Right ventricle myocardium inferior (tissue), 1 donor: ENCODE measurements at regions not wholly inside any gene's neighbourhood (a gene's known extent, or its start where the extent isn't known, plus 50 kb on each side); places are given as distances from the start of the nearest gene placed in this dataset.

Experiments used
- ATAC-seq: fragments of 200-7000 bp; cut with Tn5 transposase; one replicate; pipeline ENCODE4 v1.9.1; 2020; ENCODE audit warnings: mild to moderate bottlenecking, moderate library complexity
- DNase-seq: peaks from one replicate; pipeline ENCODE4 v3.0.0; 2021; ENCODE audit errors: missing footprints
- intact Hi-C: fragments of 100-400 bp; cut with DNase I; formaldehyde crosslinking; loops from one replicate; pipeline ENCODE4 v1.11.0; 2022
- donor health status: DM: no; HTN: yes; CAD: no; lungs with severe emphysema.

DNA sequence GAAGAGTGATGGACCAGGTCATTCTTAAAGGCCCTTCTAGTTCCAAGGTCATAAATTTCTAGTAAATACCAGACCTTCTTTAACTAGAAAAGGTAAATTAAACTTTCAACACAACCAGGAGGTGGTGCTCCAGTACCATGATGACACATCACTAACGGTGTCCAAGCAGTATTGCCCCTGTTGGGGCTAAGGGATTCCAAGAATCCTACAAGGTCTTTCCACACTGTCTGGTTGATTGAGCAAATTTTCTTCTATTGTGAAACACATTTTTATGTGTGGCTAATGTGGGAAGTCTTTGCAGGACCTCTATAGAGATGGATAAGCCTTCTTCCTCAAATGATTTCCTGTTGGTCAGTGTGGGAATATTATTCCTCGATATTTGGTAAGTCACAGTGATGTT is 459.6 kb upstream of the PAPPA start:
- DNase-seq (no peak), ATAC-seq (peak; percentile 74)
- intact Hi-C loops = no loop called here

DNA sequence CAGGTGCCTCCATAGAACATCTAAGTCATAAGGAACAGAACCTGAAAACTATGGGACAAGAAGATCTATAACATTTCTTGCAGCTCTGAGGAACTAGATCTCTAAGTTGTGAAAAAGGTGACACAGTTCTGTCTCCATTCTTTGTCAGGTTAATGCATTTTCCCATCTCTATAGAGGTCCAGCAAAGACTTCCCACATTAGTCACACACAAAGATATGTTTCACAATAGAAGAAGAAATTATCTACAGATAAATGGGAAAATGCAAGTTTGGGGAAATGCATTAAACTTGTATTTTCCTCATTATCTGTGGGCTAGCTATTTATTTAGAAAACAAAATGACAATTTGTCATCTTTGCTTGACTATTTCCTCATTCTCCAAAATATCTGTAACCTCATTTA is 458.6 kb upstream of the PAPPA start:
- no peak for ATAC-seq
- no peak for DNase-seq
- intact Hi-C loops = no loop called here

DNA sequence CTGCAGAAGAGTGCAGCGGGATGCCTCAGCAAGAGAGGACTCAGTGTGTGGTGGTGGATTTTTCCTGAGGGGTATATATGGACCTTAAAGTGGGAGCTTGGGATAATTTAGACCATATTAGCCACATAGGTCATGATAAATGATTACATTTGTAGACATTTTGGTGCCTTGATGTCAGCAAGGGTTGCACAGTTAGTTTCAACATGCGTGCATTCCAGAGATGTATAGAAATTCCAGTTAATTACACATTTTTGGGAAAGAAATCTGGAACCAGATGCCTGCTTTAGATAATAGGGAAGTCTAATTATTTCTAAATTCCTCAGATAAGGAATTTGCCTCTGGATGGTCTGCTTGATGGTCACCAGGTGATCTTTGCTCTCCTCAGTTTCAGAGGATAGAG is 440.6 kb upstream of the PAPPA start:
- DNase-seq (no peak), ATAC-seq (no peak)

DNA sequence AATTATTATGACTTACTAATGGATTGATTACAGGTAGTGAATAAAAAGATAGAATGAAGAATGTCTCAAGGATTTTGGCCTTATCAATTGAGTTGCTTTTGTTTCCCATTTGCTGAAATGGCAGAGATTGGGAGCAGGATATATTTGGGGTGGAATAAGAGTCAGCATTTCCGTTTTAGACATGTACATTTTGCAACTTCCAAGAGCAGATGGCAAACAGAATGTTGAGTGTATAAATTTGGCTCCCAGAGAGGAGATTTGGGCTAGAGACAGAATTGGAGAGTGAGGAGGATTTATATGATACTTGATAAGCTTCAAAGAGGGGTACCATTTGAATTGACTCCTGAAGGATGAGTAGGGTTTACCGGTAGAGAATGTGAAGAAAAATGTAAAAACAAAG is 437.9 kb upstream of the PAPPA start:
- intact Hi-C loops = no loop called here
- ATAC-seq = no peak
- DNase-seq = no peak

More for the DNA sequence above, 440.6 kb upstream of the PAPPA start:
- intact Hi-C loops = no loop called here

DNA sequence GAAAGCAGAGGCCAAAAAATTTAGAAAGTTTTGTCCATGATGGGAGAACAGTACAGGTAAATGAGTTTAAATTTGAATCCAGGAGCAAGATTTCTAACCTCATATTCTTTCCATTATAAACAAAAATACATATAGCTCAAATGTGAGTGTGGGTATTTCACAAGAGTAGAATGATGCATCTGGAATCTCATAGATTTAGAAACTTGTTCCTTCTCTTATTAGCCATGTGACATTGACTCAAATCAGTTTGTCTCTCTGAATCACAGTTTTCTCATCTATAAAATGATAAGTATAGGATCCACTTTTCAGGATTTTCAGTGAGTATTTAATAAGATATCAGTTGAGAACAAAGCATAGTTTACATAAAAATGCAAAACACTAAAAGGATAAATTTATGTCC is 436.3 kb upstream of the PAPPA start:
- no peak for ATAC-seq
- intact Hi-C loops = no loop called here

DNA sequence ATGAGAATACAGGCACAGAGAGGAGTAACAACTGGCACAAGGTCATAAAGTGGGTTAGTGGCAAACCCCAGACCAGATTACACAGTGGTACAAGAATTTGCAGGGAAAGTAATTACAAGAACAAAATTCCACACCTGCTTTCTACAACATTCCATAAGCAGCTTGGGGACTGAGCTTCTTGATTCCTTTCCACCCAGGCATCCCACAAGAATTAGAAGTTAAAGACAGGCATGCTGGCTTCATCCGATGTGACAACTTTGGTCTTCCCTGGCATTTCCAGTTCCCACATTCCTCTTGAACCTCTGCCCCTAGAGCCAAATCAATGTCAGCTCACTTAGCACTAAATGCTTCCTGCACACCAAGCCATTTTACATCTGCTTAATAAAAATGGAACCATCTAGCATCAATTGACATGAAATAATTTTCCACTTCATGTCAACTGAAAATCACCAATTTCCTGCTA is 435.8 kb upstream of the PAPPA start:
- no peak for ATAC-seq

More for the DNA sequence above, 436.3 kb upstream of the PAPPA start:
- no peak for DNase-seq

DNA sequence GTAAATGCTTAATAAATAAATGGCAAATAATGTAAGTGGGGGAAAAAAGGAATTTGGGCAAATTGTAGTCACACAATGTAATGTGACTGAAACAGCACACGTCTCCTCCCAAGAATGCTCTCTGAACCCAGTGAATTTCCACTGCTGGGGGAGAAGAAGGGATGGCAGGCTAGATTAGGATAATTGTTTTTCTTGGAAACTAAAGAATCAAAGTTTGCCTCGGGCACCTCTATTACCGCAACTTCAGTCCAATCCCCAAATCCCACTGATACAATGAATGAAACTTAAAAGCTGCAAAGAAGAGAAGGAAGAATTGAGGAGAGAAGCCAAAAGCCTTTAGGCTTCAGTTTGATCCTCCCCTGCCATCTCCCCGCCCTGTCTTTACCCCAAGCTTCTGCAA is 423.2 kb upstream of the PAPPA start:
- ATAC-seq (no peak), DNase-seq (no peak)
- intact Hi-C loops = no loop called here

More for the DNA sequence above, 435.8 kb upstream of the PAPPA start:
- intact Hi-C loops = no loop called here
- no peak for DNase-seq

DNA sequence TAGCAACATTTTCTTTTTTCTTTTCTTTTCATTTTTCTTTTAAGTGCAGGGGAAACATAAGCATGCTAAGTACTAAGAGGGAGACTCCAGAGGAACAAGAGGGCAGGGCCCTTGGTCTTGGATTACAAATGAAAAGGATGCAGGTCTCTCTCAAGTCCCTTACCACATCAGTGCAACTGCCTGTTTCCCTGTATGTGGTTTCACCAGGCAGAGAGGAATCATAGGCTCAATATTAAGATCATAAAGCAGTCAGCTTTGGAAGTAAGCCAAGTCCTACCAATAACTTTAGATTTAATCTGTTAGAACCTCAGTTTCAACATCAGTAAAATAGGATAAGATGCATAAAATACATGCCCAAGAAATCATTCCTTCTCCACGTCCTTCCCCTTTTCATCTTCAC is 422.7 kb upstream of the PAPPA start:
- ATAC-seq (no peak), DNase-seq (no peak)
- intact Hi-C loops = no loop called here

DNA sequence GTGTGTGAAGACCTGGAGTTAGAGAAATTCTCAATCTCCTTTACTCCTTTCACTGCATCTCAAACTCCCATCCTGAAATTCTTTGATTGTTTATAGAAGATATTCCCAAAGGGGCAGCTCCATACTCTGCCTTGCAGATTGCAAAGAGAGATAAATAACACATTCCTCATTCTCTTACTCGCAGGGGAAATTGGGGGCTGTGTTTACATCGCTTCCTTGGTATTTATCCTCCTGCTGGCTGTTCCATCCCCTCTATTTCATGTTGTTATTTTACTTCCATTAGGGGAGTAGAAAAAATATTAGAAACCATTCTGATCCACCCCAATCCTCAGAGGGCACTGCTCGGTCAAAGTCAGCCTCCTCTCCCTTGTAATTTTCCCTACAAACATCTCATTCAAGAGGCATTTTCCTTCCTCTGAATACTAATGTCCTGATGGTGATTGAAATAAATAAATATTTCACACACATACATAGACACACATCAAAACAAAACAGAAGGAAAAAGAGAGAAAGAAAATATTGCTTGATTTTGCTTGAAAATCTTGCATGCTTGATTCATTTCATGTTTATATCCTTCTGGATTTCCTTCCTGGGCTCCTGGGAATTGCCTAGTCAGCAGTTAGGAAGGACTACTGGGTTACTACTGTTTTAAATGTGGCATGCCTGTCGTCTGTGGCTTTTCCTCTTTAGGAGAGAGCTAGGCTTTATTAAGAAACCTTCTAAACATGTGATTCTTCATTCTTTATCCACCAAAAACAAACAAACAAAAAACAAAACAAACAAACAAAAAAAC is 420.1 kb upstream of the PAPPA start:
- no peak for DNase-seq
- intact Hi-C loops = no loop called here
- no peak for ATAC-seq

DNA sequence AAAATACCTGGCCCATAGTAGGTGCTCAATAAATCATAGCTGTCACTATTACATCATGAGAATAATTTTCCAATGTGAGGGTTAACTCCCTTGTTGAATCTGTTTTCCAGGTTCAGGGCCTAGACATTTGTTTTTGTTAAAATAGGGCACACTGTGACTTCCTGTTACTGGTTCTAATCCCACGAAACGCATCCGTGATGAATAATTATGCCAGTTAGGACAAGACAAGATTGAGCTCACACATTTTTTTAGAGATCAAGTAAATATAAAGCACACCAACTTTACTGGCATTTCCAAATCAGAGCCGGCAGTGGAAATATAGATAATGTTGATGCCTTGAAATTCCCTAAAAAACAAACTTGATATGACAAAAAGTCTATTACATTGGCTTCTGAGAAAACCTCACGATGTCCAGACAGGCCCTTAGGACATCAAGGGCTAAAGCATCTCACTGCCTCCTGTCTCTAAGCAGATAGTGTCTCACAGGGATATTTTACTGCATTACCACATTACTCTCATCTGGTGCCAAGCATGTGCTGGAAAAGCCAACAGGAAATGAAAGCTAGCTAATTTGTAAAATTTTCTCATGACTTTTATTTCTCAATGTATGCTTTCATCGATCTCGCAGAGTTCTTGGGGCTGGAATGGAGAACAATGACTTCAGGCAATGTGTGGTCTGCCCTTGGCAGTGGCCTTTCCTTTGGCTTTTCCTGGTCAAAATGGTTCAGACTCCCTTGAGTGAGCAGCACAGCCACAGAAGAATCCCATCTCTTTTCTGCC is 414.3 kb upstream of the PAPPA start:
- intact Hi-C loops = no loop called here
- ATAC-seq (no peak), DNase-seq (no peak)

DNA sequence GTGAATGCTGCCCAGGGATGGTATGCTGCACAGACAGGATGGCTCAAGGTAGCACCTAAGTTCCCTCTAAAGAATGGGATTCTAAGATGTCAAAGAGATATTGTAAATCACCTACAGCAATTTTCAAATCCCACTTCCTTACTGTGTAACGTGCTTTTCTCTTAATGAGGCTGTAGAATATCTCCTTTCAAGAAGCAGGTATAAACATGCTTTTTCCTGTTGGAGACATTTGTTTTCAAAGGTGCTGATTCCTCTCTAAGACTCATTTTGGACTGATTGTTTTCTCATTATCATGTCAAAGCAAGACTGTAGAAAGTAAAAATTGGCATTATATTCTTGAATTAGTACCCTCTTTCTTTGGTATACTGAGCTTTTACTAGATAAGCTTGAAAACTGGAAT is 412.6 kb upstream of the PAPPA start:
- DNase-seq = no peak
- ATAC-seq = no peak
- intact Hi-C loops = loop anchor here (10.0 kb wide), 1 partner anchor 74 kb away; no protein-coding TSS in a partner anchor

DNA sequence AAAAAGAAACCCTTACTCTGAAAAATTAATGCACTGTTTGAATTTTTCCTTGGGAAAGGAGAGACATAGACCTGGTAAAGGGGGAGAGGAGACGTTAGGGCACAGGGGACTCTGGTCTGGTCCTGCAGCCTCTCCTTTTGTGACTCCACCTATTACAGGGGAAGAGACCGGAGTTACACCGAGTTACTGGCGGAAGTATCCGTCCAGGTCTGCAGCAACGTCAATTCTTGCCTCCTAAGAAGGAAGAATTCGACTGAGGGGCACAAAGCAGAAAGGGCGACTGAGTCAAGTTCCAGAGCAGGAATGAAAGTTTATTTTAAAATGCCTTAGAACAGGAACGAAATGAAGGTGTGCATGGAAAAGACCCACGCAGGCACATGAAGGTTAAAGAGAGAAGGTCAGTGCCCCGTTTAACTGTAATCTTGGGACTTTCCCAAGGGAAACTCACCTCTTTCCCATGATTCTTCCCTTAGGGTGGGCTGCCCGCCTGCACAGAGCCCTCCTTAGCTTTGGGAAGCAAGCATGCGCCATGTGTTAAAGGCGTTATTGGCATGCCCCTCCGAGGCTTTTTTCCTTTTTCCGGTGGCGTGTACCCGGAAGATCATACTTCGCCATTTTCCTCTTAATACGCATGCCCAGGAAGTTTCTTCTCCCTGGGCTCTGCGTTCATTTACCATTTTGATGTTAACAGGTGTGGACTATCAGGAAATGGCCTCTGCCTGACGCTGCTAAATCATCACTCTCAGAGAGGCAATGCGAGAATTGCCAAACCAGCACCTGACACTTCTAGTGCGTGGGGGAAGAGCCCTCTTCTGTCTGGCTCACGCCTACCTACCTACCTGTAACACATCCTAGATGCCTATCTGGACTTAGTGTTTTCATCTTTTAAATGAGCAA is 409.6 kb upstream of the PAPPA start:
- ATAC-seq = no peak
- DNase-seq = no peak
- intact Hi-C loops = loop anchor here (10.0 kb wide), 1 partner anchor 71 kb away; no protein-coding TSS in a partner anchor

DNA sequence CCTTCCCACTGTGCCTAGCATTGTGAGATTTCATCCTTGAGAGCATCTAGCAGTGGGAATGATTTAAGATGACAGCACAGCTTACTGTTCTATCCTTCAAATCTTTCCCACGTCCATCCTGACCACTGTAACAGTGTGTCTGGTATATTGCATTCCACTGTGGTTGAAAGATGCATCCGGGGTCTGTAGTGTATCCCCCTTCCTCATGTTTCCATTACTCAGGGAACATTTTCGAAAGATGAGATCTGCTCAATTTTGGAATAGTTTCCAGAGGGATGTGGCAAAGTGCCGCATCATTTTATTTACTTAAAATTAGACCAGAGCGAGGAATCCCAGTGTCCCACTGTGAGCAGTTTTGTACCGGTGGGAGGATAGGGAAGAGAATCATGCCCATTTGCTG is 407.1 kb upstream of the PAPPA start:
- intact Hi-C loops = loop anchor here (10.0 kb wide), 1 partner anchor 68 kb away; no protein-coding TSS in a partner anchor
- no peak for DNase-seq
- ATAC-seq = no peak

DNA sequence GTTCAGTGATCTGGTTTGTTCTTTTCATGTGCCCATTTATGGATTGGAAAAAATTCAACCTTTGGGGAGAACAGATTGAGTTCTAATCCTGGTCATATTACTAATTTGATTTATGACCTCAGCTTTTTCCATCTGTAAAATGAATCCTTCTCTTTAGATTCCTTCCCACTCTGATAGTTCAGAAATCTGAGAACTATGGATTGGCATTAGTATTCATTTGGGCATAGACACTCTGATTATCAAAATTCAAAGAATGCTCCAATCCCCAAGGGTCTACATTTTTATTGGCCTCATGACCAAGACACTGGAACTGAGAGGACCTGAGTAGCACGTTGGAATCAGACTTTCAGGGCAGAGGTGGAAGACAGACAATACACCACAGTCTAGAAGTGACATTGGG is 405.9 kb upstream of the PAPPA start:
- intact Hi-C loops = loop anchor here (10.0 kb wide), 1 partner anchor 67 kb away; no protein-coding TSS in a partner anchor
- DNase-seq (no peak), ATAC-seq (no peak)

DNA sequence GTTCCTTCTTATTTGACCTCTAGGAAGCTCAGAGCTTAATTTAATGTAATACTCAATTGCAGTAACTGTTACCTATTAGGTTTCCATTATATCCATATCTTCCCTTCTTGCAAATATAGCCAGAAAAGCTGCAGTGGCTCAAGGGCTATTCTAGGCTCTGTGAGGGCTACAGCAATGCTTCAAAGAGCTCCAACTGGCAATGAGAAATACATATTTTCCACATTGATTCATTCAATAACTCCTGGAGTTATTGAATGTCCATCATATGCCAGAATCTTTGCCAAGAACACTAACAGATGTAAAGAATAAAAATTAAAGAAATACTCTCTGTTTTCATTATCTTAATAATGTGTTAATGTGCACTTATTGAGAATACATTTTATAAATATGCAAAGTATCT is 396.9 kb upstream of the PAPPA start:
- ATAC-seq = no peak
- no peak for DNase-seq
- intact Hi-C loops = no loop called here

DNA sequence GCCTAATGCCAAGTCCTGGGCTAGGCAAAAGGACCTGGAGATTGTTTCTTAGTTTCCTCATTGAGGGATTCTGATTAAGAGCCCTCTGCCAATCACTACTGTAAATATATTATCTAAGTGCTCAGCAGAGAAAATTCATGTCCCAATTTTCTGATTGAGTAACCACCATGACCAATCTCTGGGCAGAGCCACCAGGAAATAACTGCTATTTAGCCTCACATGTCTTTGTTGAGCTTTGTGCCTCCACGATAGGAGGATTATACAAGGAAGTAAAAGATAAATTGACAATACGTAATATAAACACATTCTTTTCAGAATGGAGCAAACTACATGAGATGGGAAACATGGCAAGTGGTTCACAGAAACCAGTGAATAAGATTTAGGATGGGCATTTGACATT is 396.1 kb upstream of the PAPPA start:
- ATAC-seq = no peak
- DNase-seq = no peak
- intact Hi-C loops = no loop called here

DNA sequence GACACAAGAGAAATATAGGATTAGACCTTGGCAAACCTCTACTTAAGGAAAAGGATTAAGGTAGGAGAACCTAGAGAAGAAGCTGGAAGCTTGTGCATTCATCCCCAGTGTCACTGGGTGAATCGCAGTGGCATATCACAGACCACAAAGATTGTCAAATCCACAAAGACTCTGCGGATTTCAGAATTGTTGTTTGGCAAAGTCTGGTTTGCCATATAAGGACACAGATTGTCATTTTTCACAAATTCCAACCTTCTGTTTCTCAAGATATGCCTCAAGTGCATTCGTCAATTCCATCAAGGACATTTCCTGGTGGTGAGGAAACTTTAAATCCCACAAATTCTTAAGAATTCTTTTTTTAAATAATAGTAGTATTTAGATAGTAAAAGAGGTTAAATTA is 395.1 kb upstream of the PAPPA start:
- intact Hi-C loops = no loop called here
- no peak for DNase-seq

DNA sequence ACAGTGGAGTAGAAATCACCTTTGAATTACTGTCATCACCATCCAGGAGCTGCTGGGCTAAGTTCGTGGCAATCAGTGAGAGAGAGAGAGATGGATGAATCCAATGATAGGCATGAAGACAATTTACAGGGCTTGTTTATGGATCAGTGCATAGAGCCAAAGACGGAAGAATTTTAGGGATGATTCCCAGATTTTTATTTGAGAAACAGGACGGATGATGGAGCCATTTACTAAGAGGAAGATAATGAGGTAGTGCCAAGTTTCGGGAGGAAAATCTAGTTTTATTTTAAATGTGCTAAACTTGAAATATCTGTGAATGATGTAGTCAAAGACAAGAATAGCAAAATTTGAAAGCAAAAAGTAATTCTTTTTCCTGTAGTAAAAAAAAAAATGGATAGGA is 394.2 kb upstream of the PAPPA start:
- ATAC-seq = no peak
- intact Hi-C loops = no loop called here
- DNase-seq = no peak

More for the DNA sequence above, 395.1 kb upstream of the PAPPA start:
- no peak for ATAC-seq

DNA sequence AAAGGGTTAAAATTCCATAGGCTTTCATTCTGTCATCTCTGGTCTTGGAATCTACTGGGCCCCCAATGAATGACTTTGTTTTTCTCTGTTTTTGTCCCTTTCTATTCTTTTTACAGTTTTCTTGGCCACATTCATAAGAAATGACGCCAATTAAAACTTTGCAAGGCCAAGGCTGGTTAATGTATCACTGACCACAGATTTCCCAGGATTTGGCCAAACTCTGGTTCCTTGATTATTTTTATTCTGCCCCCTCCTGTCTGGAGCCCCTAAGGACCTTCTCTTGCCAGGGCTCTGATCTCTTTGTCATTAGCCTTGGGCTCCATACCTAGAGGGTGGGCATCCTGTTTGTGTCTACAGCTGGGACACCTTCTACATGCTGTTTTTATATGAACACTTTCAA is 388.9 kb upstream of the PAPPA start:
- DNase-seq (no peak), ATAC-seq (peak; percentile 60)
- intact Hi-C loops = no loop called here
